Stimulated activated effector memory CD8-positive, alpha-beta T cell treated with anti-CD3 and anti-CD28 coated beads, Interleukin-12 subunit alpha, Interleukin-12 subunit beta, amount 100 ng/mL, for 72 hours (primary cell): ENCODE measurements at regions not wholly inside any gene's neighbourhood (a gene's known extent, or its start where the extent isn't known, plus 50 kb on each side); places are given as distances from the start of the nearest gene placed in this dataset.

Experiments
- ATAC-seq: fragments of 150-1000 bp; cut with Tn5 transposase; 2 replicates; pipeline ENCODE4 v1.10.0; 2021
- DNase-seq, 2 donors: peaks; one replicate each; pipeline ENCODE4 v3.0.0; 2021 to 2022; ENCODE audit warnings: low spot score in 2 of 2
- H3K27ac Mint-ChIP-seq: one replicate; pipeline ENCODE4 v1.8.0; 2022; ENCODE audit warnings: mild to moderate bottlenecking, mixed read lengths
- H3K36me3 Mint-ChIP-seq: one replicate; pipeline ENCODE4 v1.8.0; 2022; ENCODE audit warnings: mild to moderate bottlenecking, mixed read lengths
- H3K4me1 Mint-ChIP-seq: one replicate; pipeline ENCODE4 v1.8.0; 2022; ENCODE audit warnings: mixed read lengths
- H3K4me3 Mint-ChIP-seq: one replicate; pipeline ENCODE4 v1.8.0; 2022; ENCODE audit warnings: mild to moderate bottlenecking, mixed read lengths
- H3K9me3 Mint-ChIP-seq: one replicate; pipeline ENCODE4 v1.8.0; 2022; ENCODE audit warnings: mixed read lengths

DNA sequence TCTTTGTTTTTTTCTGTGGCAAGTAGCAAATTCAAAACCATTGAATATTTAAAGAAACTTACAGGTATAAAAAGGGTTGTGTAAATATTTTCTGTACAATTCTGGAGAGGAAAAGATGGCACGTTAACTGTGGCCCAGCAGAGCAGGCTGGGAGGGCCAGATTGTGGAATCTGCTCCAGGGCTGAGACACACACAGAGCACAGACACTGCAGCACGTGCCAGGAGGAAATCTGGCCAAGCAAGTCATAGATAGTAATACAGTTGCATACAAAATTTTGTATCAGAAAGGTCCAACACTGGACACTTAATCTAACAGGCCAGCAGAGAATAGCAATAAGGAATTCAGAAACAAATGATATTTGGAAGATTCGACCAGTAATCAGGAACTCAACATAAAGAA is 763.7 kb downstream of the PDHA2 start:
- no peaks in the 10 kb centered on the region for H3K36me3 Mint-ChIP-seq
- DNase-seq: no peak
- no peak overlapping the region for H3K27ac Mint-ChIP-seq
- no peak for ATAC-seq
- H3K9me3 Mint-ChIP-seq: peaks cover 9% of the 10 kb centered on the region
- H3K4me1 Mint-ChIP-seq: no peaks in the 10 kb centered on the region
- H3K4me3 Mint-ChIP-seq: no peak overlapping the region

DNA sequence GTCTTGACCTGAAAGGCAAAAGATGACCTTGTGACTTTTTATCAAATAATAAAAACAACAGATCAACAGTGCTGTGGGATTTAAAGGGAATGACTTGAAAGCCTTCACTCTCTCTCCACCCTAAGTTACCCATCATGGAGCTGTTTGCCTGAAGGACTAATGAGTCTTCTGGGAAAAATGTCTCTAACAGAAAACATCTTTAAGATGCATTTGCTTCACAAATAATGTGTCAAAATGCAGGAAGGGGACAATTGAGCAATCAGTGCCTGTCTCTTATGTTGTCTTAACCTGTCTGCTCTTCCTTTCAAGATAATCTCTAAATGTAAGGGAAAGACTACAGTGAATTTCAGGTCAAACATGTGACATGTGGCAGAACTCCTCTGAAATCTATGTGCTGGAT is 766.6 kb downstream of the PDHA2 start:
- H3K27ac Mint-ChIP-seq: no peak overlapping the region
- DNase-seq (no peak), ATAC-seq (no peak)
- no peak overlapping the region for H3K4me3 Mint-ChIP-seq
- H3K36me3 Mint-ChIP-seq: no peaks in the 10 kb centered on the region
- H3K9me3 Mint-ChIP-seq: peaks cover 18% of the 10 kb centered on the region
- no peaks in the 10 kb centered on the region for H3K4me1 Mint-ChIP-seq

DNA sequence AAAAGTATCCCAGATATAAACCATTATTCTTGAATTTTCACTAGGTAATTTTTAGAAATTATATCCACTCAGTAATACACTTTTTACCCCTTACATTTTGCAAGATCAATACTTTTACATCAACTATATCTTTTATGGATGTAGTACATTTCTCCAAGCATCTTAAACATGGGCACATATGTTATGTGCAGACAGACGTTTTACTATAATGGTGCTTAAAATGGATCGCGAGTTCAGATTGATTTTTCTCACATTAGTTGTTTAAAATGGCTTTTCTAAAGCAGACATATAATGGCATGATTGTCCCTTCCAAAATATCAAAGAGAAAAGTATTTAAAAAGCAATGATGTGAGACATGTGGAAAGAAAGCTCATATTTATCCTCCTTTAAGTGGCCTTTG is 786.1 kb downstream of the PDHA2 start:
- Mint-ChIP-seq H3K4me3 (no peak overlapping the region), H3K36me3 (no peaks in the 10 kb centered on the region), H3K4me1 (no peaks in the 10 kb centered on the region), H3K27ac (no peak overlapping the region), H3K9me3 (peaks cover 19% of the 10 kb centered on the region)
- DNase-seq: no peak
- no peak for ATAC-seq

DNA sequence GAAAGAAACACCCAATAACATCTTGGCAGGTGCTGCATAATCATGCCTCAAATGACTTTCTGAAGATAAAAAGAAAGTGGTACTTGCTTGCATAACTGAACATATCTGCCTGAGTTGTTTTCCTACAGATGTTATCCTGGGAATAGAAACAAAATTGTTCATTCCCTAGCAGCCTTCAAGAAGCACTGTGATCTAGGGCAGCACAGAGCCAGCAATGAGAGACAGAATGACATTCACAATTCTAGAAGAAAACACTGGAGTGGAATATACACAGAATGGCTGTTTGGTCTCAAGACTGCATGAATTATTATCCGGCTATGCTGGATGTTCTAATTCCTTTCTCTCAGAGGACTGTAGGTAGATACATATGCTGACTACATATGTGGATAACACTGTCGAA is 790.9 kb downstream of the PDHA2 start:
- H3K9me3 Mint-ChIP-seq: peaks cover 16% of the 10 kb centered on the region
- ATAC-seq (no peak), DNase-seq (no peak)
- H3K27ac Mint-ChIP-seq: no peak overlapping the region
- no peaks in the 10 kb centered on the region for H3K36me3 Mint-ChIP-seq
- no peaks in the 10 kb centered on the region for H3K4me1 Mint-ChIP-seq
- no peak overlapping the region for H3K4me3 Mint-ChIP-seq

DNA sequence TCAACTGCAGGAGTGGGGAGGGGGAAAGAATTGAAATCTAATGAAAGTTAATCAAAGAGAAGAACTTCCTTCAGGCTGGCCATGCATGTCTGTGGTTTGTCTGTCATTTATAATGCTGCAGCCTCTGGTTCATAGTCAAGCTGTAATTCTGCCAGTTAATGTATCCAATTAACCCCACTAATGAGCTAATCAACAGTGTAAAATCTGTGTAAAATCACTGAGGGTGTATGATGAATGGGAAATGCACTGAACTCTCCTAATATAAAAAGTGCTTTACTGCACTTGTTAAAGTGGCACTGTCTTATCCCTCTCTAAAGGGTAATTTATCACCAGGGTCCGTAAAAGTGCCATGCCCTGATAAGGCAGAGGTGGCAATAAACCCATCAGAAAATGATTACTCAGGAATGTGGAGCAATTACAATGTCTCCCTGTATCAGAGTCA is 798.1 kb downstream of the PDHA2 start:
- H3K27ac Mint-ChIP-seq: no peak overlapping the region
- DNase-seq (no peak), ATAC-seq (no peak)
- H3K36me3 Mint-ChIP-seq: no peaks in the 10 kb centered on the region
- H3K4me3 Mint-ChIP-seq: no peak overlapping the region
- no peaks in the 10 kb centered on the region for H3K4me1 Mint-ChIP-seq
- H3K9me3 Mint-ChIP-seq: peaks cover 37% of the 10 kb centered on the region

- DNase-seq (no peak), ATAC-seq (no peak)
- Mint-ChIP-seq H3K27ac (no peak overlapping the region), H3K4me3 (no peak overlapping the region), H3K4me1 (no peaks in the 10 kb centered on the region), H3K36me3 (no peaks in the 10 kb centered on the region), H3K9me3 (peaks cover 34% of the 10 kb centered on the region)
Observed at GRCh38 chr4:96639932-96640331, 800.0 kb downstream of the PDHA2 start.

DNA sequence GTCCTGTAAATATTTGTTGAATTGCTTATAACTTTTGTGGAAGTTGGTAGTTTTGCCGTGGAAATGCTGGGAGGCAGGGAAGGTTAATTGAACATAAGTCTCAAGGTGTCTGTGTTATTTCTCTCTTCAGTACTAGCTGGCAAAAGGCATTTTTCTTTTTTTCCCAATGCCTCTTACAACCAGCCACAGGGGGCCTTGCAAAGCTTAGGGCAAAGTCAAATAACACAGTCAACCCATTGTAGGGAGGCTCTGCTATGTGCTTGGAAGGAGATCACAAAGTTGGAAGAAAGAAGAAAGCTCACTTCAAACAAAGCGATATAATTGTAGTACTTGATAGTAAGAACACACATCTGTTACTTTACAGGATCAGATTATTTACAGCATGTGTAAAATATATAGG is 802.6 kb downstream of the PDHA2 start:
- Mint-ChIP-seq H3K4me3 (no peak overlapping the region), H3K4me1 (no peaks in the 10 kb centered on the region), H3K36me3 (no peaks in the 10 kb centered on the region), H3K9me3 (peaks cover 28% of the 10 kb centered on the region), H3K27ac (no peak overlapping the region)
- ATAC-seq (no peak), DNase-seq (no peak)

- no peak overlapping the region for H3K4me3 Mint-ChIP-seq
- no peaks in the 10 kb centered on the region for H3K4me1 Mint-ChIP-seq
- H3K36me3 Mint-ChIP-seq: no peaks in the 10 kb centered on the region
- no peak overlapping the region for H3K27ac Mint-ChIP-seq
- no peak for ATAC-seq
- no peak for DNase-seq
- H3K9me3 Mint-ChIP-seq: peaks cover 19% of the 10 kb centered on the region
Observed at GRCh38 chr4:96646146-96646545, 806.3 kb downstream of the PDHA2 start.

DNA sequence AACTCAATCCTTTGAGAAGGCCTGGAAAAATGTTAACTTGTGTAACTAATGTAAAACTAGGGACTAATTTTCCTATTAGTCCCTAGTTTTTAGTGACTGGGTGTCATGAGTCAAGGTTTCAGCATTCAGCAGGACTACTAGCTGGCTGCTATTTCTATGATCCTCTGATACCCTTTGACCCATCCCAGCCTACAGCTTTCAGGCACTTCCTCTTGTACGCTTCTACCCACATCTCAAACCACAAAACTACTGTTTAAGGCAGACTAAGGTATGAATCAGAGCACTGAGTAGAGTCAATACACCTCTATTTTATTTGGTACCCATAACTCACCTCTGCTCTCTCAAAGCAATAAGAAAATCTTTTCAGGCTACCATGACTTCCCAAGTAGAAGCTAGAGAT is 809.6 kb downstream of the PDHA2 start:
- no peaks in the 10 kb centered on the region for H3K36me3 Mint-ChIP-seq
- ATAC-seq (no peak), DNase-seq (no peak)
- H3K9me3 Mint-ChIP-seq: peaks cover 11% of the 10 kb centered on the region
- no peaks in the 10 kb centered on the region for H3K4me1 Mint-ChIP-seq
- no peak overlapping the region for H3K27ac Mint-ChIP-seq
- H3K4me3 Mint-ChIP-seq: no peak overlapping the region

GRCh38 chr4:96652158-96652557 is 812.3 kb downstream of the PDHA2 start:
- DNase-seq (no peak), ATAC-seq (no peak)
- Mint-ChIP-seq H3K9me3 (peaks cover 7% of the 10 kb centered on the region), H3K4me1 (no peaks in the 10 kb centered on the region), H3K36me3 (no peaks in the 10 kb centered on the region), H3K4me3 (no peak overlapping the region), H3K27ac (no peak overlapping the region)

DNA sequence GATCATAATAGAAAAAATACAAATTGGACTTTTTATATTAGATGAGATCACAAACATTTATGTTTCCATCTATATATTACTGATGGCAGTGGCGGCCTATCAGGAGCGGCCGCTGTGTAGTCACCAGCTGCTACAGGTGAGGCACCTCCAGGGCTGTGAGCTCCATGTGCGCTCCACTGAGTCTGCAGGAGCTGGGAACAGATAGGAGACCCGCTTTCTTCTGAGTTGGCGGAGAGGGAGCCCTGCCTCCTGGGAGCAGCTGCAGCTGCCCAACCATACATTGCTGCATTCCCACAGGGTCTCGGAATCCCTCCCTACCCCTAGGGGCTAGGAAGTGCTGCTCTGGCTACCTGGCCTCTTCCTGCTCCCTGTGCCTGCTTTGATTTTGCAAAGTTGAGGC is 812.9 kb downstream of the PDHA2 start:
- ATAC-seq (no peak), DNase-seq (no peak)
- Mint-ChIP-seq H3K27ac (no peak overlapping the region), H3K9me3 (peaks cover 7% of the 10 kb centered on the region), H3K4me1 (no peaks in the 10 kb centered on the region), H3K4me3 (no peak overlapping the region), H3K36me3 (no peaks in the 10 kb centered on the region)

DNA sequence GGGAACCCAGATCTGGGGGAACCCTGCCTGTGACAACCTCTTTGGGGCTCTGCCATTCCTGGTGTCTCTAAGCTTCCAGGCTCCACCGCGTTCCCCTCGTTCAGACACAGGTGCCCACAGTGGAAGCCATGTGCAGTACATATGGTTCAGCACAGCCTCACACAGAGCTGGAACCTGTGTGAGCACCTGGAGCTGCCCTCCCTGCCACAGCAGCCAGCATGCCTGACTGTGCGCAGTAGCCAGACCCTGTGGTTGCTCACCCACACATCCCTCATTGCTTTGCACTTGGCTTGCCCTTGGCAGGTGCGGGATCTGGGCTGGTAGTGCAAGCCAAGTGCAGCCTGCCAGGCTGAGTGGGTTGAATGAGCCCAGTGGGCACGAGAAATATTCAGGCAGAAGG is 814.2 kb downstream of the PDHA2 start:
- H3K4me3 Mint-ChIP-seq: no peak overlapping the region
- no peak for ATAC-seq
- no peak overlapping the region for H3K27ac Mint-ChIP-seq
- peaks cover 3% of the 10 kb centered on the region for H3K9me3 Mint-ChIP-seq
- no peaks in the 10 kb centered on the region for H3K36me3 Mint-ChIP-seq
- DNase-seq: no peak
- H3K4me1 Mint-ChIP-seq: no peaks in the 10 kb centered on the region

DNA sequence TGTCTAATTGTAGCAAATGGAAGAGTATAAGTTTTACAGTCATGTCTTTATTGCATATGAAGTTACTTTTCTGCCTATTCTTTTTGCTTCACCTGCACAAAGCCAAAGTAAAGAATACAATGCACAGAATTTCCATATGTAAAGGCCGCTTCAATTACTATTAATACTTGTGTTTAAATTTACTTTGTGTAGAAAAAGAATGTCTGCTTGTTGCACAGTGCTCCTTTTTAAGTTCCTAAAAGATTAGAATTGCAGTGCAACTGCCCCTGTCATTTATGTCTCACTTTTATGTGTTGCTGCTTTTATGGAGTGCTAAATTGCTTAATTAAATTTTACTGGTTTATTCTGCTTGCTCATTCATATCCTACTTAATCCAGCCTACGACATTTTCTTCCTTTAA is 830.5 kb downstream of the PDHA2 start:
- H3K4me3 Mint-ChIP-seq: no peak overlapping the region
- no peak overlapping the region for H3K27ac Mint-ChIP-seq
- DNase-seq: no peak
- no peak for ATAC-seq
- H3K4me1 Mint-ChIP-seq: no peaks in the 10 kb centered on the region
- H3K36me3 Mint-ChIP-seq: no peaks in the 10 kb centered on the region
- peaks cover 9% of the 10 kb centered on the region for H3K9me3 Mint-ChIP-seq

GRCh38 chr4:96675416-96675815 is 835.5 kb downstream of the PDHA2 start:
- no peak overlapping the region for H3K27ac Mint-ChIP-seq
- no peaks in the 10 kb centered on the region for H3K4me1 Mint-ChIP-seq
- no peaks in the 10 kb centered on the region for H3K36me3 Mint-ChIP-seq
- peaks cover 11% of the 10 kb centered on the region for H3K9me3 Mint-ChIP-seq
- DNase-seq: no peak
- ATAC-seq: no peak
- H3K4me3 Mint-ChIP-seq: no peak overlapping the region

DNA sequence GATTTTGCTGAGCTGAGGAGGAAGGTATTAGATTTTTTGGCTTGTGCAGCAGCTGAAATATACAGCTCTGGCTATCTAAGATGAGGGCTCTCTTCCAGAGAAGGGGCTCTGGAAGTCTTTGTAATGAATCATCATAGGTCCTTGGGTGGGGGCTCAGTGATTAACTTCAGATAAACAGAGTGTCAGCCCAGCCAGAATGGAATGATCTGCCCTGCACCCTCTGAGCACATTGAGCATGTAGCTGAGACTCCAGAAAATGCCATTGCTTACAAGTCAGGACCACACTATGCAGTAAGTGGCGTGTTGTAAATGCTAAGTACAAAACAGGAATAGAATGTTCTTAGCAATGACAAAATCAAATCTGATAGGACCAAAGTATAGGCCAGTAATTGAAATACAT is 836.0 kb downstream of the PDHA2 start:
- Mint-ChIP-seq H3K4me1 (no peaks in the 10 kb centered on the region), H3K9me3 (peaks cover 10% of the 10 kb centered on the region), H3K4me3 (no peak overlapping the region), H3K36me3 (no peaks in the 10 kb centered on the region), H3K27ac (no peak overlapping the region)
- ATAC-seq (no peak), DNase-seq (no peak)

DNA sequence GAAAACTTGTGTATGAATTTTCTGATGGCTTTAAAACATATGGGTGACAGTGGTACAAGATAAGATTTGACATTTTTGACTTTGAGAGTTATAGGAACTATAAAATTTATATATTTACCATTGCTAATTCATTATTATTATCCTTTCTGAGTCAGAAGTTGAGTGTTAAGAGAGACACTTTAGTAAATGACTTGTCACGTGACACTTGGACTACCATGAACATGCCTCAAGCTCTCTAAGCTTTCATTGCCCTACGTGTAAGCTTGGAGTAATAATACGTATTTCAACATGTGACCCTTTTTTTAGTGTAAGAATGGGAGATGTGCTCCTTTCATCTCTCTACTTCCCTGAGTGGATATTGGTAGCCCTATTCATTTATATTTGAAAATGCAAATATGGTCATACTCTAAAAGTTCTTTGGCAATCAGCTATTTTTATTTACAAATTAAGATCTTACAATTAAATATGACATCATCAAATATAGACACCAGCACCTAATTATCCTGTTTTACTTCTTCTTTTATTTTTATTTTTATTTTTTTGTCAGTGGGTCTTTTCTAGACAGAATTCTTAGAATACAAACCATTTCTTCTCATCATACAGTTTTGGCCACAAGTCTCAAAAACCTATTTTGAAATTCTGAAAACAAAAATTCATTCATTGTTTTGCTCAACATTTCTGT is 837.0 kb downstream of the PDHA2 start:
- no peaks in the 10 kb centered on the region for H3K36me3 Mint-ChIP-seq

DNA sequence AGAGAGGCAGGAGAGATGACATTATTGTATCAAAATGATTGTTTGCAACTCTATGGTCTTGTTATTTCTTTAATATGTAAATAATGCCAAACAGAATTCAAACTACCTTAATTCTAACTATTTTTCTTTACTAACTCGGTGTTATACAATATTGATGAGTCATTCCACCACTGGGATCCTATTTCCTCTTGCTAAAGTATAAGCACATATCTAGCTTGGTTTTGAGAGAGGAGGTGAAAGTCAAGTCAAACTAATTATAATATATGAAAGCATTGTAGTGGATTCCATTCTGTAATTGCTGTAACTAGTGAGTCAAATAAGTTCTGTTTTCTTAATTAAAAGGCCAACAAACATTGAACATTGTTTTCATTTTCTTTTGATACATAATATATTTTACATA is 837.6 kb downstream of the PDHA2 start:
- H3K9me3 Mint-ChIP-seq: peaks cover 7% of the 10 kb centered on the region
- no peaks in the 10 kb centered on the region for H3K36me3 Mint-ChIP-seq
- H3K4me1 Mint-ChIP-seq: no peaks in the 10 kb centered on the region
- H3K27ac Mint-ChIP-seq: no peak overlapping the region
- DNase-seq: no peak
- no peak for ATAC-seq
- no peak overlapping the region for H3K4me3 Mint-ChIP-seq

More for the DNA sequence above, 837.0 kb downstream of the PDHA2 start:
- H3K27ac Mint-ChIP-seq: no peak overlapping the region
- H3K9me3 Mint-ChIP-seq: peaks cover 7% of the 10 kb centered on the region
- H3K4me3 Mint-ChIP-seq: no peak overlapping the region
- ATAC-seq (no peak), DNase-seq (no peak)
- H3K4me1 Mint-ChIP-seq: no peaks in the 10 kb centered on the region
